Transverse colon (tissue), 4 donors: ENCODE measurements at regions not wholly inside any gene's neighbourhood (a gene's known extent, or its start where the extent isn't known, plus 50 kb on each side); places are given as distances from the start of the nearest gene placed in this dataset.

Experiments used
- DNase-seq: peaks from one replicate; pipeline ENCODE4 v3.0.0-alpha.2; 2019
- H3K27ac ChIP-seq, 4 donors: fragments of 200-600 bp; sonication (generic); 2 replicates each; pipeline ENCODE4 v1.5.1; 2016 to 2018; ENCODE audit warnings: inconsistent platforms in 4 of 4
- H3K27me3 ChIP-seq: fragments of 200-600 bp; sonication (generic); 2 replicates; pipeline ENCODE4 v1.5.1; 2017; ENCODE audit warnings: inconsistent platforms
- H3K36me3 ChIP-seq, 4 donors: fragments of 200-600 bp; sonication (generic); 2 replicates each; pipeline ENCODE4 v1.5.1; 2017 to 2019; ENCODE audit warnings: inconsistent platforms in 4 of 4
- H3K4me1 ChIP-seq, 4 donors: fragments of 200-600 bp; sonication (generic); 2 replicates each; pipeline ENCODE4 v1.5.1; 2017 to 2020; ENCODE audit warnings: inconsistent platforms in 4 of 4
- H3K4me3 ChIP-seq, 4 donors: fragments of 200-600 bp; sonication (generic); 1 replicate in 1 of 4; 2 replicates in 3 of 4; pipeline versions ENCODE4 v1.5.1 to v1.6.1; 2017 to 2019; ENCODE audit warnings: inconsistent platforms in 4 of 4
- H3K9me3 ChIP-seq, 2 donors: fragments of 200-600 bp; sonication (generic); 2 replicates each; pipeline ENCODE4 v1.5.1; 2017 to 2019; ENCODE audit warnings: inconsistent platforms in 2 of 2
- CTCF ChIP-seq, 5 experiments: fragments of 200-600 bp in 3 of 5; fragments of 450-650 bp in 2 of 5; sonication (generic) in 3 of 5; IDR thresholded peaks; 1 replicate in 2 of 5; 2 replicates in 3 of 5; pipeline ENCODE4 v1.5.1; 2016 to 2017; ENCODE audit warnings: antibody characterized with exemption in 5 of 5, inconsistent platforms in 3 of 5, mild to moderate bottlenecking in 2 of 5, moderate library complexity in 1 of 5
- EP300 ChIP-seq: sonication (generic); formaldehyde crosslinking; IDR thresholded peaks from one replicate; pipeline ENCODE4 v1.6.1; 2017; ENCODE audit warnings: antibody characterized with exemption, low read depth
- POLR2A ChIP-seq: fragments of 450-650 bp; IDR thresholded peaks from one replicate; pipeline ENCODE4 v1.6.1; 2016; ENCODE audit warnings: antibody characterized with exemption, mild to moderate bottlenecking, moderate library complexity
- POLR2AphosphoS5 ChIP-seq, 3 donors: sonication (generic); formaldehyde crosslinking; IDR thresholded peaks; one replicate each; pipeline ENCODE4 v1.6.1; 2016; ENCODE audit warnings: antibody characterized with exemption in 3 of 3
- WGBS, 2 donors: methylation state at CpG; one replicate each; pipeline ENCODE4 v1.1.5; 2018; ENCODE audit warnings: low coverage in 1 of 2; 5-methylcytosine and 5-hydroxymethylcytosine counted together
- in situ Hi-C, 4 donors: fragments of 200-750 bp; cut with MboI; loops; one replicate each; pipeline versions ENCODE4 v1.15.0 to v1.15.1; 2017; ENCODE audit warnings: low sequenced_read_pairs in 3 of 4, low pct_ligation_motif_present in 1 of 4, low pct_unique_long_range_greater_than_20kb in 1 of 4
- intact Hi-C: fragments of 100-400 bp; cut with DNase I; formaldehyde crosslinking; loops from one replicate; pipeline ENCODE4 v1.15.1; 2023; ENCODE audit warnings: low total_unique reads

- H3K36me3 ChIP-seq: no peaks in the 10 kb centered on the region
- no peaks in the 10 kb centered on the region for H3K9me3 ChIP-seq
- 77 to 84% methylated on average over 3 of the region's 3 CpGs for WGBS, 2 donors
- no peaks in the 10 kb centered on the region for H3K27me3 ChIP-seq
- TF ChIP-seq POLR2AphosphoS5 (IDR thresholded peaks at IDR 0.05): no peak
- H3K4me3 ChIP-seq: no peak overlapping the region
- no peak for DNase-seq
- intact Hi-C loops (no loop called here), in situ Hi-C loops (no loop called here)
- no peaks in the 10 kb centered on the region for H3K4me1 ChIP-seq
- H3K27ac ChIP-seq: no peak overlapping the region
Observed at GRCh38 chr1:195373856-195374255, 1234.4 kb downstream of the KCNT2 start.

DNA sequence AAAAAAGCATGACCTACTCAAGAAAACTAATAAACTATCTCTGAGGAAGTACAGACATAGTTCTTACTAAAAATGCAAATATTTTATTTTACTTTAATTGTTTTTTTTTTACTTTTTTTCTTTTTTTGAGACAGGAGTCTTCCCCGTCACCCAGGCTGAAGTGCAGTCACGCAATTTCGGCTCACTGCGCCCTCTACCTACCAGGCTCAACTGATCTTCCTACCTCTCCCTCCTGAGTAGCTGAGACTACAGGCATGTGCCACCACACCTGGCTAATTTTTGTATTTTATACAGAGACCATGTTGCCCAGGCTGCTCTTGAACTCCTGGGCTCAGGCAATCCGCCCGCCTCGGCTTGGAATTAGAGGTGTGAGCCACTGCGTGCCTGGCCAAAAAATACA lies 1263.1 kb downstream of the KCNT2 start:
- DNase-seq: no peak
- intact Hi-C loops: no loop called here

DNA sequence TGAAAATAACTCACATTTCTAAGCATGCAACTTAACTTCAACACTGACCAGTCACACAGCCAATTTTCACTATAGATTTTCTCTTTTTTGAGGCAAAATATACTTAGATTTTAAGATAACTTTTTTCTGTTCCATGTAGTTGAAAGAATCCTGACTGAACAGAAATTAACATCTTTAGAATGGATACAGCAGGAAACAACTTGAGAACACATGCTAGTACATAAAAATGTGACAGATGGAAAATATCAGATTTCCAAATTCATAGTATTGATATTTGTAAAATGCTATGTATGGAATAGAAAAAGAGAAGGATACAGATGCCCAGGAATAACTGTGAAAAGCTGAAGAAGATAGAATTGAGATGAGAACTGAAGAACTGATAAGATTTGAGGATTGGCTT lies 1270.6 kb downstream of the KCNT2 start:
- no peak overlapping the region for H3K4me3 ChIP-seq
- no peaks in the 10 kb centered on the region for H3K9me3 ChIP-seq
- DNase-seq: no peak
- intact Hi-C loops (no loop called here), in situ Hi-C loops (no loop called here)
- H3K36me3 ChIP-seq: no peaks in the 10 kb centered on the region
- TF ChIP-seq CTCF (IDR thresholded peaks at IDR 0.05): no peak
- no peak for TF ChIP-seq POLR2A
- TF ChIP-seq EP300: no peak
- no peak for TF ChIP-seq POLR2AphosphoS5 (IDR thresholded peaks at IDR 0.05)
- H3K4me1 ChIP-seq: no peaks in the 10 kb centered on the region
- no peaks in the 10 kb centered on the region for H3K27me3 ChIP-seq
- H3K27ac ChIP-seq: no peak overlapping the region

More for the DNA sequence above, 1263.1 kb downstream of the KCNT2 start:
- 79 to 82% methylated on average over 4 to 8 of the region's 8 CpGs for WGBS, 2 donors
- H3K27ac ChIP-seq: no peak overlapping the region
- no peak for TF ChIP-seq POLR2AphosphoS5 (IDR thresholded peaks at IDR 0.05)
- no peak for TF ChIP-seq POLR2A
- TF ChIP-seq CTCF (IDR thresholded peaks at IDR 0.05): no peak
- TF ChIP-seq EP300: no peak
- no peaks in the 10 kb centered on the region for H3K9me3 ChIP-seq
- H3K36me3 ChIP-seq: no peaks in the 10 kb centered on the region
- no peaks in the 10 kb centered on the region for H3K4me1 ChIP-seq
- H3K27me3 ChIP-seq: no peaks in the 10 kb centered on the region
- in situ Hi-C loops: no loop called here
- H3K4me3 ChIP-seq: no peak overlapping the region

DNA sequence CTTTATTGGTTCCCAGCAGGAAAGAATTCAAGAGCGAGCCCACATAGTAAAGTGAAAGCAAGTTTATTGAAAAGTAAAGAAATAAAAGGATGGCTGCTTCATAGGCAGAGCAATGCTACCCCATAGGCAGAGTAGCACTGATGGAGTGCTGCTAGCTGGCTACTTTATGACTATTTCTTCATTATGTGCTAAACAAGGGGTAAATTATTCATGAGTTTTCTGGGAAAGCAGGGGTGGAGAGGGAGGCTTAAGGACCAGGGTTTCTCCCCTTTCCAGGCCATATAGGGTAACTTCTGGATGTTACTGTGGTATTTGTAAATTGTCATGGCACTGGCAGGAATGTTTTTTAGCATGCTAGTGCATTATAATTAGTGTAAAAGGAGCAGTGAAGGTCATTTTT lies 1271.4 kb downstream of the KCNT2 start:
- WGBS, 2 donors: 79 to 100% methylated on average over 1 of the region's 1 CpG
- Histone ChIP-seq H3K27ac (no peak overlapping the region), H3K4me1 (no peaks in the 10 kb centered on the region), H3K36me3 (no peaks in the 10 kb centered on the region), H3K27me3 (no peaks in the 10 kb centered on the region), H3K4me3 (no peak overlapping the region), H3K9me3 (no peaks in the 10 kb centered on the region)
- TF ChIP-seq POLR2A (no peak), CTCF (IDR thresholded peaks at IDR 0.05) (no peak), POLR2AphosphoS5 (IDR thresholded peaks at IDR 0.05) (no peak), EP300 (no peak)
- intact Hi-C loops: no loop called here
- DNase-seq: no peak
- in situ Hi-C loops: no loop called here

- no peaks in the 10 kb centered on the region for H3K36me3 ChIP-seq
- in situ Hi-C loops: no loop called here
- no peaks in the 10 kb centered on the region for H3K9me3 ChIP-seq
- no peak for TF ChIP-seq EP300
- TF ChIP-seq POLR2AphosphoS5 (IDR thresholded peaks at IDR 0.05): no peak
- TF ChIP-seq CTCF (IDR thresholded peaks at IDR 0.05): no peak
- TF ChIP-seq POLR2A: no peak
- H3K27ac ChIP-seq: no peak overlapping the region
- no peaks in the 10 kb centered on the region for H3K27me3 ChIP-seq
- DNase-seq: no peak
- intact Hi-C loops: no loop called here
- WGBS, 2 donors: 78 to 82% methylated on average over 4 of the region's 4 CpGs
- H3K4me3 ChIP-seq: no peak overlapping the region
- H3K4me1 ChIP-seq: no peaks in the 10 kb centered on the region
Observed at GRCh38 chr1:195335541-195335940, 1272.7 kb downstream of the KCNT2 start.
